Astrocyte (in vitro differentiated cells and primary cell): ENCODE measurements at regions not wholly inside any gene's neighbourhood (a gene's known extent, or its start where the extent isn't known, plus 50 kb on each side); places are given as distances from the start of the nearest gene placed in this dataset.

Experiments
- EZH2 ChIP-seq: IDR thresholded peaks from 2 replicates; pipeline ENCODE4 v1.6.1; 2012; ENCODE audit warnings: mild to moderate bottlenecking, low read length, inconsistent platforms; ENCODE audit not compliant: insufficient read depth
- TF ChIP-seq, protein P1 (sequence below): IDR thresholded peaks from 2 replicates; pipeline ENCODE4 v1.5.1; 2011; ENCODE audit warnings: low read depth, mild to moderate bottlenecking, inconsistent platforms, low read length, moderate library complexity; ENCODE audit not compliant: insufficient read depth

DNA sequence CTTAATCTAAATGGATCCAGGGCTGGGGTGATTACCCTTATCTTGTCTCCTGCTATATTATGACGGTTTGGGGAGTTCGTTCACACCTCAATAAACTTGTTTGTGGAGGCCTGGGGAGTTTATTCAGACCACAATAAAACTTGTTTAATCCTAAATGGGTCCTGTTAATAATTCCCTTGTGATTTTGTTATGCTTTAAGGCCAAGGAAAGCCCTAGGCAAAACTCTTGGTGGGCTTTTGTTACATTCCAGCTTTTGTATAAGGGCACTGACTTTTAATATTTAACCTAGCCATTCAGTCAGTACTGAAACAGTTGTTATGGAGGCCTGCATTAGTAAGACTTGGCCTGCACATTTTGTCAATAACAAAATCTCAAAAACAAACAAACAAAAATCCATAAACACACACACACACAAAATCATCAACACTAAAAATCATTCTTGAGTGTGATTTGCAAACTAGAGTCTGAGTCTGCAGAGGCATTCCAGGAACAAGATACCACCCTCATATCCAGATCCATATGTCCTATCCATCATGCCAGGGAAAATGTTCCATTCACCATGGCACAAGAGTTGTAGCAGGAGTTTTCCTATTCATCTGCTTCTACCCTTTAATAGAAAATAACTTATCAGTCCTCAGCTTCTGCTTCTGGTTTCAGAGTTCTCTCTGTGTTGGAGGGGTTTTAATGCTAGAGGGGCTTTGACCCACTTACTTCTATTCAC is 421.7 kb downstream of the AGTPBP1 start:
- TF ChIP-seq, protein P1, sequence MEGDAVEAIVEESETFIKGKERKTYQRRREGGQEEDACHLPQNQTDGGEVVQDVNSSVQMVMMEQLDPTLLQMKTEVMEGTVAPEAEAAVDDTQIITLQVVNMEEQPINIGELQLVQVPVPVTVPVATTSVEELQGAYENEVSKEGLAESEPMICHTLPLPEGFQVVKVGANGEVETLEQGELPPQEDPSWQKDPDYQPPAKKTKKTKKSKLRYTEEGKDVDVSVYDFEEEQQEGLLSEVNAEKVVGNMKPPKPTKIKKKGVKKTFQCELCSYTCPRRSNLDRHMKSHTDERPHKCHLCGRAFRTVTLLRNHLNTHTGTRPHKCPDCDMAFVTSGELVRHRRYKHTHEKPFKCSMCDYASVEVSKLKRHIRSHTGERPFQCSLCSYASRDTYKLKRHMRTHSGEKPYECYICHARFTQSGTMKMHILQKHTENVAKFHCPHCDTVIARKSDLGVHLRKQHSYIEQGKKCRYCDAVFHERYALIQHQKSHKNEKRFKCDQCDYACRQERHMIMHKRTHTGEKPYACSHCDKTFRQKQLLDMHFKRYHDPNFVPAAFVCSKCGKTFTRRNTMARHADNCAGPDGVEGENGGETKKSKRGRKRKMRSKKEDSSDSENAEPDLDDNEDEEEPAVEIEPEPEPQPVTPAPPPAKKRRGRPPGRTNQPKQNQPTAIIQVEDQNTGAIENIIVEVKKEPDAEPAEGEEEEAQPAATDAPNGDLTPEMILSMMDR, result no peak
- no peak for TF ChIP-seq EZH2
